Fibroblast of lung (primary cell): ENCODE measurements at regions not wholly inside any gene's neighbourhood (a gene's known extent, or its start where the extent isn't known, plus 50 kb on each side); places are given as distances from the start of the nearest gene placed in this dataset.
"Not testable (repeated sequence)": the region's sequence is repeated elsewhere in the genome, so short reads cannot be mapped to it uniquely, and the experiment has no call there.

Experiments used
- DNase-seq, 2 donors: peaks; one replicate each; pipeline versions ENCODE4 v3.0.0 to v3.0.0-alpha.2; 2010; ENCODE audit warnings: low read depth in 2 of 2
- H2AFZ ChIP-seq: 2 replicates; pipeline ENCODE4 v1.5.1; 2012; ENCODE audit warnings: low read length, control low read depth, inconsistent platforms
- H3K27ac ChIP-seq: 2 replicates; pipeline ENCODE4 v1.5.1; 2011; ENCODE audit warnings: low read length, control low read depth; ENCODE audit not compliant: insufficient read depth
- H3K27me3 ChIP-seq: 2 replicates; pipeline ENCODE4 v1.5.1; 2011; ENCODE audit warnings: mild to moderate bottlenecking, low read length; ENCODE audit not compliant: control insufficient read depth, insufficient read depth
- H3K36me3 ChIP-seq: 2 replicates; pipeline ENCODE4 v1.5.1; 2011; ENCODE audit warnings: low read length; ENCODE audit not compliant: control insufficient read depth, insufficient read depth
- H3K4me1 ChIP-seq: 2 replicates; pipeline ENCODE4 v1.5.1; 2011; ENCODE audit warnings: low read length; ENCODE audit not compliant: control insufficient read depth, insufficient read depth; ENCODE audit errors: extremely low read depth
- H3K4me2 ChIP-seq: 2 replicates; pipeline ENCODE4 v1.5.1; 2011; ENCODE audit warnings: low read length, control low read depth; ENCODE audit not compliant: insufficient read depth; ENCODE audit errors: extremely low read depth
- H3K4me3 ChIP-seq, 4 experiments: fragments of 200-600 bp in 1 of 4; sonication (generic) in 1 of 4; replicated peaks in 1 of 4; 2 replicates each; pipeline ENCODE4 v1.5.1; 2011 to 2016; ENCODE audit warnings: low read length in 4 of 4, low read depth in 3 of 4, mild to moderate bottlenecking in 3 of 4, control low read depth in 2 of 4, inconsistent platforms in 1 of 4, mixed read lengths in 1 of 4; ENCODE audit not compliant: insufficient read depth in 1 of 4; ENCODE audit errors: control extremely low read depth in 1 of 4
- H3K79me2 ChIP-seq: 2 replicates; pipeline ENCODE4 v1.5.1; 2012; ENCODE audit warnings: mild to moderate bottlenecking, low read length, inconsistent platforms; ENCODE audit not compliant: control insufficient read depth, insufficient read depth
- H3K9ac ChIP-seq: 2 replicates; pipeline ENCODE4 v1.5.1; 2011; ENCODE audit warnings: mild to moderate bottlenecking, low read length, control low read depth; ENCODE audit not compliant: insufficient read depth
- H3K9me3 ChIP-seq: 2 replicates; pipeline ENCODE4 v1.5.1; 2012; ENCODE audit warnings: low read depth, low read length; ENCODE audit not compliant: control insufficient read depth, insufficient read depth
- H4K20me1 ChIP-seq: 2 replicates; pipeline ENCODE4 v1.5.1; 2011; ENCODE audit warnings: low read length; ENCODE audit not compliant: control insufficient read depth, insufficient read depth; ENCODE audit errors: extremely low read depth
- EZH2 ChIP-seq: IDR thresholded peaks from 2 replicates; pipeline ENCODE4 v1.5.1; 2012; ENCODE audit warnings: low read length, control low read depth, mild to moderate bottlenecking; ENCODE audit errors: missing control alignments
- TF ChIP-seq, protein P1 (sequence below), 2 donors: IDR thresholded peaks in 1 of 2; conservative IDR thresholded peaks in 1 of 2; 1 replicate in 1 of 2; 2 replicates in 1 of 2; pipeline ENCODE4 v1.5.1; 2011 to 2012; ENCODE audit warnings: low read length in 2 of 2, control low read depth in 1 of 2, inconsistent platforms in 1 of 2, low read depth in 1 of 2, mild to moderate bottlenecking in 1 of 2

DNA sequence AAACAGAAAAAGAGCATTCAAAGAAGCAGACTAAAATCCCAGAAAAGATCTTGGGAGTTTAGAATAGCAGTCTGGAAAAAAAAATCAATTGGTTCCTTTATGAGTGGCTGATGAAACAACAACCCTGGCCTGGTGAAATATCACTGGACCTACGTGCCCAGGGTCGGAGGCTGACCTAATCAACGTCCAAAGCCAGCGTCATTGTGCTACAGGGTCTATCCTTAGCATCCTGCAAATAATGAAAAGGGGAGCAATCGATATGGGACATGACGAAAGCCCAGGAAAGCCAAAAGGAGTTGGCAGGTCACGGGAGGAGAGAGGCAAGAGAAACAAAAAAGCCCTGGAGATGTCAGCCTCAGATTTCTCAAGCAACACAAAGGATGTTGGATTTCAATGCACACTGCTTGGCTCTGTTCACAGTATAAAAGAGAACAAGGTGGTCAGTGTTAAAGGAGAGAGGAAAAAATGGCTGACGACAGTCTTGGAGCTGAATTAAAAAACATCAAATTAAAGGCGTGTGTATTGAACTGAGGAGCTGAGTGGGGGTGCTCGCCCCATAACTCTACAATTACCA is 148.8 kb downstream of the BLID start:
- Histone ChIP-seq H3K79me2 (no peaks in the 10 kb centered on the region), H2AFZ (no peak overlapping the region), H3K27me3 (no peaks in the 10 kb centered on the region), H3K9me3 (no peaks in the 10 kb centered on the region), H3K9ac (no peak overlapping the region), H4K20me1 (no peaks in the 10 kb centered on the region), H3K27ac (no peak overlapping the region), H3K4me3 (no peak overlapping the region), H3K36me3 (no peaks in the 10 kb centered on the region), H3K4me2 (no peak overlapping the region), H3K4me1 (peaks cover 7% of the 10 kb centered on the region)
- TF ChIP-seq EZH2 = no peak
- TF ChIP-seq, protein P1, sequence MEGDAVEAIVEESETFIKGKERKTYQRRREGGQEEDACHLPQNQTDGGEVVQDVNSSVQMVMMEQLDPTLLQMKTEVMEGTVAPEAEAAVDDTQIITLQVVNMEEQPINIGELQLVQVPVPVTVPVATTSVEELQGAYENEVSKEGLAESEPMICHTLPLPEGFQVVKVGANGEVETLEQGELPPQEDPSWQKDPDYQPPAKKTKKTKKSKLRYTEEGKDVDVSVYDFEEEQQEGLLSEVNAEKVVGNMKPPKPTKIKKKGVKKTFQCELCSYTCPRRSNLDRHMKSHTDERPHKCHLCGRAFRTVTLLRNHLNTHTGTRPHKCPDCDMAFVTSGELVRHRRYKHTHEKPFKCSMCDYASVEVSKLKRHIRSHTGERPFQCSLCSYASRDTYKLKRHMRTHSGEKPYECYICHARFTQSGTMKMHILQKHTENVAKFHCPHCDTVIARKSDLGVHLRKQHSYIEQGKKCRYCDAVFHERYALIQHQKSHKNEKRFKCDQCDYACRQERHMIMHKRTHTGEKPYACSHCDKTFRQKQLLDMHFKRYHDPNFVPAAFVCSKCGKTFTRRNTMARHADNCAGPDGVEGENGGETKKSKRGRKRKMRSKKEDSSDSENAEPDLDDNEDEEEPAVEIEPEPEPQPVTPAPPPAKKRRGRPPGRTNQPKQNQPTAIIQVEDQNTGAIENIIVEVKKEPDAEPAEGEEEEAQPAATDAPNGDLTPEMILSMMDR (conservative IDR thresholded peaks at IDR 0.05 in 1 of 2, IDR thresholded peaks at IDR 0.05 in 1 of 2; ENCODE audit: low read depth in 1 of 2, low read length in 2 of 2) = no peak
- DNase-seq = no peak

DNA sequence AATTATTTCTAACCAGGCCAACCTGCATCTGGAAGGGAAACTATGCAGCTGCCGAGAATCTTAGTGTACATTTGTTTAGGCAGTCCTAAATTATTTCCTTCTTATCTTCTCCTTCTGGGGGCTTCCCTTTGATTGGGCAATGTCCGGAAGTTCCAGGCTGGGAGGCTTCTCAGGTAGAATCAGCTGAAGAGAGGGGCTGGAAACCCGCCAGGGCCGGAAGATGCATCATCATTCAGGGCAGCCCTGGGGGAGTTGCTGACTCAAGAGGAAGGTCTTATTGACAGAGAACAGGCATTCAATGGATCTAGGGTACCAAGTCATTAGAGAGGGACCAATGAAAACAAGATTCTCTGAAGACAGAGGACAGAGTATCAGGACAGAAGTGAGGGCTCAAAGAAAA is 150.7 kb downstream of the BLID start:
- no peak overlapping the region for H3K9ac ChIP-seq
- no peaks in the 10 kb centered on the region for H3K79me2 ChIP-seq
- H3K27ac ChIP-seq = no peak overlapping the region
- TF ChIP-seq, protein P1 (conservative IDR thresholded peaks at IDR 0.05 in 1 of 2, IDR thresholded peaks at IDR 0.05 in 1 of 2; ENCODE audit: low read depth in 1 of 2, low read length in 2 of 2) = no peak
- no peak for TF ChIP-seq EZH2
- H3K4me3 ChIP-seq = no peak overlapping the region
- H3K4me2 ChIP-seq = no peak overlapping the region
- no peaks in the 10 kb centered on the region for H3K9me3 ChIP-seq
- peaks cover 7% of the 10 kb centered on the region for H3K4me1 ChIP-seq
- peak in 1 of 2 donors; percentile 65 for DNase-seq
- H3K36me3 ChIP-seq = no peaks in the 10 kb centered on the region
- H2AFZ ChIP-seq = no peak overlapping the region
- H3K27me3 ChIP-seq = no peaks in the 10 kb centered on the region
- no peaks in the 10 kb centered on the region for H4K20me1 ChIP-seq

DNA sequence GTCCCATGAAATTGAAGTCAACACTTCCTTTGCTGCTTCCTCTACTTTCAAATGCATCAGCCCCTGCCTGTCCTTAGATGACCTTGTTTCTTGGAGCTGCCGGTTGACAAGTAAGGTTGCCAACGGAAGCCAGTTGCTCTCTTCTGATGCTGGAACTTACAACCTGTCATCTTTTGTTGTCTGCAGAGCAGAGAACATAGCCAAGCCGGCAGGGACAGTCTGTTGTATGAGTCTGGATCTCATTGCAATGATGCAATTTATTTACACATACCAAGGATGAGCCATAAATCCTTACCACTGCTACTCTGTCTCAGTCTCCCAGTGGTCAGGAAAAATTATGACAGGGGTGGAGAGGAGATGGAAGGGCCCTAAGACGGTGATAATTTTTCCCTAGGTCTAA is 151.4 kb downstream of the BLID start:
- Histone ChIP-seq H2AFZ (no peak overlapping the region), H3K9ac (no peak overlapping the region), H3K9me3 (no peaks in the 10 kb centered on the region), H3K79me2 (no peaks in the 10 kb centered on the region), H3K4me3 (no peak overlapping the region), H4K20me1 (no peaks in the 10 kb centered on the region), H3K27me3 (no peaks in the 10 kb centered on the region), H3K27ac (no peak overlapping the region), H3K36me3 (no peaks in the 10 kb centered on the region), H3K4me2 (no peak overlapping the region), H3K4me1 (peaks cover 8% of the 10 kb centered on the region)
- peak; percentile 26 to 48 for DNase-seq
- TF ChIP-seq, protein P1 (conservative IDR thresholded peaks at IDR 0.05 in 1 of 2, IDR thresholded peaks at IDR 0.05 in 1 of 2; ENCODE audit: low read depth in 1 of 2, low read length in 2 of 2) = no peak
- no peak for TF ChIP-seq EZH2

DNA sequence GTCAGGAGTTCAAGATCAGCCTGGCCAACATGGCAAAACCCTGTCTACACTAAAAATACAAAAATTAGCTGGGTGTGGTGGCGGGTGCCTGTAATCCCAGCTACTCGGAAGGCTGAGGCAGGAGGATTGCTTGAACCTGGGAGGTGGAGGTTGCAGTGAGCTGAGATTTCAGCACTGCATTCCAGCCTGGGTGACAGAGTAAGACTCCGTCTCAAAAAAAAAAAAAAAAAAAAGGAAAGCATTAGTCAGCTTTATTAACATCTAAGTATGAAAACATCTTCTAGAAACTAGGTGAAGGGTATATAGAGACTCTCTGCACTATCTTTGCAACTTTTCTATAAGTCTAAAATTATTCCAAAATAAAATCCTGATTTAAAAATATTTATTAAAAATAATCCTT is 152.2 kb downstream of the BLID start:
- H3K4me1 ChIP-seq, H3K4me3 ChIP-seq, H3K79me2 ChIP-seq, H3K27ac ChIP-seq, H3K27me3 ChIP-seq, H3K9me3 ChIP-seq, H3K4me2 ChIP-seq, H4K20me1 ChIP-seq, H2AFZ ChIP-seq, H3K9ac ChIP-seq, H3K36me3 ChIP-seq: not testable (repeated sequence)
- DNase-seq = peak in 1 of 2 donors; percentile 12
